ENCODE measurements at regions not wholly inside any gene's neighbourhood (a gene's known extent, or its start where the extent isn't known, plus 50 kb on each side); places are given as distances from the start of the nearest gene placed in this dataset.

GRCh38 chr2:107721178-107721577 is 105.5 kb upstream of the RGPD4 start:
- TF ChIP-seq CTCF (conservative IDR thresholded peaks at IDR 0.05; ENCODE audit: low read length) = no peak
- no peak for TF ChIP-seq EZH2phosphoT487 (IDR thresholded peaks at IDR 0.05; ENCODE audit: borderline replicate concordance, low read depth, low read length)
